Right forelimb (tissue), 1 donor: ENCODE measurements at regions not wholly inside any gene's neighbourhood (a gene's known extent, or its start where the extent isn't known, plus 50 kb on each side); places are given as distances from the start of the nearest gene placed in this dataset.

Source experiments
- DNase-seq: peaks from one replicate; pipeline ENCODE4 v3.0.0-alpha.2; 2018

DNA sequence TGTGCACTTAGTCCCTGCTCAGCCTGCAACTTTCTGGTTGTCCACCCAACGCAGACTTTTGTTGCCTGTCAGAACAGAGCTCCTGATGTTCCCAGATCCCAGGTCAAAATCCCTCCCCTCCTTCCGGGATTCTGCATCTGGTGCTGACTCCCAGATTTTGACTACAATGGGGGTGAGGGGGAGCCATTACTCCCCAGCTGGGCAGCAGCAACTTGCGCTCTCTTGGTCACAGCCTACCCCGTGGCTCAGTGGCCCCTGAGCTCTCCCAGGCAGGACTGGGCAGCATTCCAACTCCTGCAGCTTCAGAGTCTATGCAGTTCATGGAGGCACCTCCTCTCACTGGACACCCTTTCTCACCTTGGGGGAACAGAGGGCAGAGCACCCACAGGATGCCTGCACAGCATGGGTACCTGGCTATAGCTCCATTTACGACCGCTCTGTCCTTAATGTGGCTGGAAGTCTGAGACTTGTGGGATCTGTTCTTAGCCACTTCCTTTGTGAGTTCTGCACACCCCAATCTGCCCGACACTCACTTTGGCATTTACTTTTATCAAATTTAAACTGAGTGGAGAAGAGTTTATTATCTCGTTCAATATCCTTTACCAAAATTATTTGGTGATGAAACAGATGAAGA, 545.5 kb upstream of the MGMT start:
- DNase-seq = no peak

DNA sequence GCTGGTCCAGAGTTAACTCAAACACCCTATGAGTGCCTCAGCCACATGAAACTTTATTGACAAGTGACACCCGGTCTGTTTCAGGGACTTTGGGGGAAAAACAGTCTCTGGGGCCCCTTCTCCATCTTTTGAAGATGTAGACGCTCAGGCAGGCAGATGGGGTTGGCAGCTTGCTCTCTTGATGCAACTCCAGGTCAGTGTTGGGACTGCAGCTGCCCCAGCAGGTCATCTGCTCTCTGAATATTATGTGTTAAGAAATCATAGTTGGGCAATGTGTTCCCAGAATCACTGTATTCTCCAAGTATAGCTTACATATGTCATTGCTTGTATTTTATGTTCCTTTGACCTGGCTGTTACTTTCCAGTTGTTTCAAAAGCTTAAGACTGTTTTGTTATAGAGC, 544.9 kb upstream of the MGMT start:
- no peak for DNase-seq

DNA sequence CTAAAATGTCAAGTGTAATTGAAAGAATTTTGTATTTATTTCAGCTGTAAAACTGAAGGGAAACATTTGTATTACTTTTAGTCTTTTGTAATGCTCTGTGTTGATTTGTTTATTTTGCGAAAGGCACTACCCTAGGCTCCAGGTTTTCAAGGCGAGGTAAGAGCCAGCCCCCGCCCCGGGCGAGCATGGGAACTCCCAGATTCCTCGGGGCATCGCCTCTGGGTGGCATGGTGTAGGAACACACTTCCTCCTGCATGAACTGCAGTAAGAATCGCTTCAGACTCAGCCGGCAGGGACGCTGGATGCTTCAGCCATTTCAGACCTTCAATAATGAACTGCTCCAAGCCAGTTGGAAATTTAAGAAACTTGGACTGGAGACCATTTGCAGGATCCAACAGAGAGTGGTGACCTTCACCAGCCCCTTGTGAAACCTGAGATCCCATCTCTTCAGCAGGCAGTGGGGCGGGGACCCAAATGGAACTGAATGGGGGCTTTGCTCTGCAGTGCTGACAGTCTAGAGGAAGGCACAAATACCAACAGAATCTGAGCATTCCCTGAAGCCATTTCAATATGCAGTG, 544.3 kb upstream of the MGMT start:
- DNase-seq = peak; percentile 47

DNA sequence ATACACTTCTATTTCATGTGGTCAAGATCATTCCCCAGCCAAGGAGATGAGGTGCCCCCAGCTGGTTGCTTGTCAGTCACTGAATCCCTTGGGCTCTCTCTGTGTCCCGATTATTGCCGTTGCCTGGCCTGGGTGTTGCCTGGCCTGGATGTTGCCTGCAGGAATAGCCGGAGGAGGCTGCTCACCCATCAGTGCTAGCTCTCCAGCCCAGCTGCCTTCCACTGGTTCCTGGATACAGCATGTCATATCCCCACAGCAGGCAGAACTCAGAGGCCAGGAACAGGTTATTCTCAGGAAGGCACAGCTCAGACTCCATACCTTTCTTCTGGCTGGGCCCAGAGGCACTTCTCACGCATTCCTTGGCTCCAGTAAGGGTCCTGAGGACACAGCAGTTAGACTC, 542.1 kb upstream of the MGMT start:
- no peak for DNase-seq

DNA sequence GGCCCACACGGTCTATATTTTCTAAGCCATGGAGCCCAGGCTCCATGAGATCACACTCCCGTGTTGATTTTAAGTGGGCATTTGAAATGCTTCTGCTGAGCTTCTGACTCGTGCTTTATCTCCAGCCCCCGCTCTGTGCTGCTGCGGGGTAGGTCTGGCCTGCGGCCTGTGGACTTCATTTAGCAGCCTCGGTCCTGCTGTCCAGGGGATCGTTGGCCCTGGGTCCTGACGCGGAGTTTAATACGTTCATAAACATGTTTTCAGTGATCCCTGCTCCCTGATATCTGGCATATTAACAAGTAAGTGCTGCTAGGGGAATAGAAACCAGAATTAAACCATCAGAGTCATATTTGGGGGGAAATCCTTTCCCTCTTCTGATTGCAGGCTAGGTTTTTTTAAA, 540.3 kb upstream of the MGMT start:
- DNase-seq = peak; percentile 71

DNA sequence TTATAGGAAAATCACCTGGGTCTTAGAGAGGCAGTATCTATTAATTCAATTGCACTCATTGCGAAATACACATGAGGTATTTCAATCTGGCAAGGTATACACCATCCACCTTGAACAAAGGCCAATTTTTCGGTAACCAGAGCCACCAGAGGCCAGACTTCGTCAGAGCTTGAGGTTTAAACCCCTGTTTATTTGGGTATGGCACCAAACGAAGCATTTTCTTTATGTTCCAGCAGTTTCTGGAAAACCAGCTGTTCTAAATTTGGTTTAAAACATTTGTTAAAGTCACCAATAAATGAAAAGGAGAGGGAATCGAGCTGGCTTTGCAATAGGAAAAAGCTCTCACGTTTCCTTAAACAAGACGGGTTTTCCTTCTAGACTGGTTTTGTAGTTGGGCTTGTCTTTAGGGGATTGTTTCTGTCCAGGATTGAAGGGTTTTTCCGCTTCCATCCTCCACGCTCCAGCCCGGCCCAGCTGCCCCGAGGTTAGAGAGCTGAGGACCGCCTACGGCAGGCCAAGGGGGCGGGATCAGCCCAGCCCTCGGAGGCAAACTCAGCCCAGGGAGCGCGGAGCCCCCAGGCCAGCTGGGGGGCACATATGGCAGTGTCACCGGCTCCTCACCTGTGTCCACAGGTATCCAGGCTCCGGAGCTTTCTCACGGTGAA, 539.4 kb upstream of the MGMT start:
- peak; percentile 77 for DNase-seq

DNA sequence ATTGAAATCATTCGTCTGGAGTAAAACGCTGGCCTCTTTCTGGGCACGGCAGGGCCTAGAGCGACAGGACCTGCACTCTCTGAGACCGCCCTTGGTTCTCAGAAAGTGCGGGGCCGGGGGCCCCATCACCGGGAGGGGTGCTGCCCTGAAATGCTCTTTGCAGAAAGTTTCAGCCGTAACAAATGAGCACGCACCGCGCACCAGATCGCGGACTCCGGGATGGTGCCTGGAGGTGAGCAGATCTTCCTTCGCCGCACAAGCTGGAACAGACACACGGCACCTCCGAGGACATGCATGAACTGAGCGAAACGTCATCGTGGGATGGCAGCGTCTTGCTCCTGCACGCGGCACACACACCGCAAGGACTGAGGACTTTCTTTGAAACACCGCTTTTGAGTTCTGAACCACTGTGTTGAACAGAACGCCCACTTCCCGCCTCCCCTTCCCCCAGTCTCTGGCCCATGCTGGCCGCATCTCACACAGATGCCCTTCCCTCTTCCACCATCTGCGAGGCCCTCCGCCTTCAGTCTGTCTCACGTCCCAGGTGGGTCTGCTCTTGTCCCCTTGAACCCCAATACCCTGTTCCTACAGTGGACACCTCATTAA, 538.7 kb upstream of the MGMT start:
- DNase-seq = peak; percentile 47

DNA sequence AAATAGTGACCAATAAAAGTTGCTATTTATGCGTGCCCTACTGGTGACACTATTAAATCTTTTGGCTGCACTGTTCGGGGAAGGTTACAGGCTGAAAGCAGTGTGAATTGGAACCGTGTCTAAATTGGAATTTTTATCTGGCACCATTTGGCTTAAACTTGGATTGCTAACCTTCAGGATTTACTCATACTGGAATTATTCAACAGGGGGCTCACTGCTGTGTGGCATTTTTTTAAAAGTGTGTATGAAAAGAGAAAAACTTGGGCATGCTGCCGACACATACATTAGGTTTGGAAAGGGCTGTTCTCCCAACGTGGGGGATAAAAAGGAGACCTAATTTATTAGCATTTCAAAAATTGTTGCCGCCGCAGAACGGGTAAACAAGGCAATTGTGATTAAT, 537.9 kb upstream of the MGMT start:
- peak; percentile 63 for DNase-seq

DNA sequence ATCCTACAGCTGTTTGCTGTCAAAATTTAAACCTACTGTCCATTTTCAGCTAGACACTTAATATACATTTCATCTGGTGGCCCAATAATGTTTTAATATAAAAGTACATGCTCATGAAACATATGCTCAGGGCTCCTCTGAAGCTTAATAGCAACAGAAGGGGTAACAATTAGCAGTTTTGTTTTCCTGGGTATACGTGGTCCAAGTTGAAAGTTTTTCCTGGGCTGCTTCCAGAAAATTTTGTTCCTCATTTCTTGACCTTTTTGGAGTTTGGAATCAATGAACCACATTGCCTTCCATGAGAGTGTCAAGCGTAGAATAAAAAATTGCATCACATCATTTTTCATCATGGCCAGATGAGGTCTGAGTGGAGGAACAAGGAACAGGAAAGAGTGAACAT, 537.3 kb upstream of the MGMT start:
- peak; percentile 43 for DNase-seq

DNA sequence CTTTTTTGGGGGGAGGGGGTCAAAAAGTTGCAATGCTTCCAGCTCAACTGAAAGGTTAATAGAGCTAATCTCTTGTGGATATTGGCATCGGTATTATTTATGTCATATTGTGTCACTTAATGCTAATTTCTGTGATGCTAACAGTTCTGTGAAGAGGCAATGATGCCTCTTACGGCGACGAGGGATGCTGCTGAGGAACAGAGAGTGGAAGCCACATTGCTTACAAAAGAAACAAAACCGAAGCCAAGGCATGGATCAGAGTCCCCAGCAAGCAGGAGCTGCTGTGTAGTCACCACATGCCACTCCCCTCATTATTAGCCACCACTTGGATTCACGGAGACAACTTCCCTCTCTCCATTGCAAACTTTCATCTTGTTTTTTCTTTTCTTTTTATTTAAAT, 536.5 kb upstream of the MGMT start:
- no peak for DNase-seq

DNA sequence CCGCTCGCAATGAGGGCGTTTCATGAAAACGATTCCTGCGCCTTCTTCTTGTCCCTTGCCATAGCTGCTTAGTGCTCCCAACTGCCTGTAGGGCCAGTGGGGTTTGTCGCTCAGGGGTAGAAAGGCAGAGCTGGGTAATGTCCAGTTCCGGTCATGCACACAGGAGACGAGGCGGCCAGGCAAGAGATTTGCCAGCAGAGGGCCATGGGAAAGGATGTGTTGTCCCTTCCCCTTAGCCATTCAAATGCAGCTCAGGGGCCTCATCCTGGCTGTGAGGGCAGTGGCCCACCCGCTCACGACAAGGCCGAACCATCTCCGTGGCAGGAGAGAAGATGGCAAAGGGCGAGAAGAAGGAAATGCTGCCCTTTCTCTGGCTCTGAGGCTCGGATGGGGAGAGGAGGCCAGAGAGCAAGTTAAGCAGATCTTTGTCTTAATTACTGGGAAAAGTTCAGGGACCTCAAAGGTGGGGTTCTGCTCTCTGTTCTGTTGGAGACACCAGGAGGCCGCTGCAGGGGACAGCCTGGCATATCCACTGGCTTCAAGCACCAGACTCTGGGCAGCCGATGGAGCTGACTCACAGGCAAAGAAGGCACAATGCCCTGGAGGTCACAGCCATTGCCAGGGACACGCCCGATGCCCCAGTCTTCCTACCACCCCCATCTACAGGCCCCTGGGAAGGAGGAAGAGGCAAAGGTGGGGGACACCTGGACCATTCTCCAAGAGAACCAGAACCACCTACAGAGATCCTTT, 534.8 kb upstream of the MGMT start:
- DNase-seq = no peak

DNA sequence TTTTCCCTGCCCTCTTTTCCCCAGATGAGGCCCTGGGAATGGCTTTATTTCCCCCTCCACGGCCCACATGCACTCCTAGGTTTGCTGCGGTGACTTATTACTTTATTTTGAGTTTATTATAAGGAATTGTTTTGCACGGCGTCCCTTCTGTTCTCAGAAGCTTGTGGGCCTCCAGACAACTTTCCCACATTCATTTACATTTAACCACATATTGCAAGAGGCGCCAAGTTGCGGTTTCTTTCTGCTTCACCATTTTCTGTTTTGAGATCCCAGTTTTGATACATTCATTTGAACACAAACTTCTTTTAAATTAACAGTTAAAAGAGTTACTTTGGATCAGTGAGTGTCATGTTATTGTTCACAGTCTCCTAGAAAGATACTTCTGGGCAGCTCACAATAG, 532.5 kb upstream of the MGMT start:
- no peak for DNase-seq

DNA sequence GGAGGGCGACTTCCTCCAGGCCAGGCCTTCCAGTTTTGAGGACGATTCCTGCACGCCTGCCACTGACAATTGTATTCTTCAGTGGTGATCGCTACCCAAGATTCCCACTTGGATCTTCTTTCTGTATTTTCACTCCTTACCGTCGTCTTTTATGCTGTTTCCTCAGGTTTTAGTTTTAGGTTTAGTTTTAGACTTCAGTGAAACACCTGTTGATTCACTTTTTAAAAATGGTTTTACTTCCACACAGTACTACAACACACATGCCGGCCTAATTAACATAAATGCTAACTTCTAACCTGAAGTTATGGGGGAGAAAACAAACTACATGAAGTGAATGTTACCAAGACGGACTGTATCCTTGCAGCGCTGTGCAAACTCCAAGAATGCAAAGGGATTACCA, 530.6 kb upstream of the MGMT start:
- DNase-seq = no peak

DNA sequence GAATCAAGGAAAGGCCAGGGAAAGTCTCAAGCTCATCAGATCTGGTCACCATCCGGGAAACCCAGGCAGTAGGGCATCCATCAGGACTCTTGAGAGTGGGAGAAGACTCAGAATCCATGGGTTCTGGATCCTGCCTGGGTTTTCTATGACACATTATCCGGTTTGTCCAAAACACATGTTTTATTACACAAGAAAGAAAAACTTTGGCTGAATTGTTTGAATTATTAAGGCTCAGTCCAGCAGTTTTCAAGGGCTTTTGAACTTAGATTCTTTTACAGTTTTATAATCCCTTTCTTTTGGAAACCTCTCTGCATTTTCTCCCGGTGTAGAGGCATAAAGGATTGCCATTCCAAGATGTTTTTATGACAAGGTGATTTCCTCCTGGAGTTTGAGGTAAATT, 528.5 kb upstream of the MGMT start:
- peak; percentile 47 for DNase-seq

DNA sequence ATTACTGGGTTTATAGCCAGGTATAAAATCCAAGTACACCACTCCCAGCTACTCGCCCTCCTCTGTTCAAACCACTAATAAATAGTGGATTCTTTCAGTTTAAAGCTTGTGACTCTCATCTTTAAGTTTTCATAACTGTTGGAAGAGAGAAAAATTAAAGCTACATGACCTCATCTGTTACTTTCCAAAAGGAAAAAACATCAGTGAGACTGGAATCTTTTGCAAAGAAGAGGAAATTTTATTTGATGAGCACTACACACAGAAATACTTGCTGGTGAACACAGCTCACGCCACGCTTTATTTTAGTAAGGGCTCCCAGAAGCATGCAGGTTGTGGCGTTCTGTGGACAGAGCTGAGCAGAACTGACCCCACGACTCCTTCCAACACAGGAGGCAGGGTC, 527.0 kb upstream of the MGMT start:
- DNase-seq = no peak

DNA sequence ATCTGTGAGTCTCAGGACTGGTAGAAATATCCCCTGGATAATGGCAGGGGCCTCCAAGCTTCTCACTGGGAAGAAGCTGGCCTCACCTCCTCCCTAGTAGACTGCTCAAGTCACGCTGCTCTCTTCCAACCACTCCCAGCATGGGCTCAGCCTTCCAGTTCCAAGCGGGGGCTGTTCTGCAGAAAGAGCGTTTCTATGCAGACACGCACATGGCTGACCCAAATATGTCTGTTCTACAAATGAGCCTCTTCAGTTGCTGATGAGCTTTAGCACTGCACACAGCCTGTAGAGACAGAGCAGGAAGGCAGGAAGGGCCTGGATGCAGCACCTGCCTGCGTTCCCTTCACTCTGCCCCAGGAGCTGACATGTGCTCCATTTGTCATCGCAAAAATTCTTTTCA, 523.9 kb upstream of the MGMT start:
- peak; percentile 45 for DNase-seq

DNA sequence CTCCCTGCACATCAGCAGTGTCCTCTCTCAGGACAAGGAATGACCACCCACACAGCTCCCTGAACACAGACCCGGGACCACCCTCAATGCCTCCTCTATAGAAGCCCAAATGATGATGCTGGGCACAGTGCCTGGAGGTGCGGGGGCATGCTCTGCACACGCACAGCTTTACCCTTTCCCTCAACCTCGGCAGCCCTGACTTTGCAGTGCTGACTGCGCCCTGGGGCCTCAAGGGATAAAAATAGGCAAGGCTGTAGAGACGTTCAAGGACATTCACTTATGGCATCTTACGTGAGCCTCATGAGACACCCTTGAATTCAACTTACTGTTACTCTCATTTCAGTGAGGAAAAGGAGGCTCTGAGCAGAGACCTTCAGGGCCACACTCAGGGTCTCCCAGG, 521.6 kb upstream of the MGMT start:
- no peak for DNase-seq

DNA sequence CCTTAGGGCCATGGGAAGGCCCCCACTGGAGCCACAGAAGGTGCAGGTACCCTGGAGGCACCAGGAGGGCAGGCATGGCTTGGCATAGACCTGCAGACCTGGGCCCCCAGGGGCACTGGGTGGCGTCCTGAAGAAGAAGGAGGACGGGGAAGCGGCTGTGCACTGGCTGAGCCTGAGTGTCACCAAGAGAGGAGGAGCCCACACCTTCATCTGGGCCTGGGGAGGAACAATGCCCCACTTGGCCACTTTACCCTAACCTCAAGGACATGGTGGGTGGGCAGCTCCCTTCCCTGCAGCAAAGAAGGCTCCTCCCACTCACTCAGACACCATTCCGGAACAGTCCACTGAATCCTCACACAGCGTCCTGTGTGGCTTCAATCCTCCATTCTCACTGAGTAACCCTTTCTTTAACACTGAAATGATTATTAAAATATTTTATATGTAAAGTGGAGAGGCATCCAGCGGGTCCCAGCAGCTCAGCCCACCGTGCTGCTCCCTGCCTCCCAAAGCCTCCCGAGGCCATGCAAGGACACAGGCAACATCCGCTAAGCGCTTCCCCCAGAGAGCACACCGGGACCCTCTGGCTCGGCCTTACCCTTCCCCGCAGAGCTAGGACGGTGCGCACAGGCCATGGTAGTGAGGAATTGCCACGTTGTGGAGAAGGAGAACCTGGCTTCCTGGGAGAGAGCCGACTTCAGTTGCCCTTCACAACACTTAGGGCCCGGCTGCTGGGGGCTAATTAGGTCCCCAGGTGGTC, 516.7 kb upstream of the MGMT start:
- no peak for DNase-seq

DNA sequence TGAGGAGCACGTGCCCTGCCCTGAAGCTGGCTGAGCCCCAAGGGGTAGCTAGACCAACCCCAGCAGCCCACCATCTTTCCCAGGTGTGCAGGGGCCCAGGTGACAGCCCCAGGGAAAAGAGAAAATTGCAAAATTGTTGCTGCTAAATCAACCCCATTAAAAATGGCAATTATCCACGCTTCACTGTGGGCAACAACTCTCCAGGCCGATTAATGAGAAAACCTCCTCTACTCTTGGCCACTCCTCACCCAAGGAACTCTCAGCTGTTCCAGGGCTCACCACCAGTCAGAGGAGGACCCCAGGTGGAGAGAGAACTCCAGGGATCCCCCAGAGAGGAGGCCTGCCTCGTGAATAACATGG, 516.1 kb upstream of the MGMT start:
- no peak for DNase-seq

DNA sequence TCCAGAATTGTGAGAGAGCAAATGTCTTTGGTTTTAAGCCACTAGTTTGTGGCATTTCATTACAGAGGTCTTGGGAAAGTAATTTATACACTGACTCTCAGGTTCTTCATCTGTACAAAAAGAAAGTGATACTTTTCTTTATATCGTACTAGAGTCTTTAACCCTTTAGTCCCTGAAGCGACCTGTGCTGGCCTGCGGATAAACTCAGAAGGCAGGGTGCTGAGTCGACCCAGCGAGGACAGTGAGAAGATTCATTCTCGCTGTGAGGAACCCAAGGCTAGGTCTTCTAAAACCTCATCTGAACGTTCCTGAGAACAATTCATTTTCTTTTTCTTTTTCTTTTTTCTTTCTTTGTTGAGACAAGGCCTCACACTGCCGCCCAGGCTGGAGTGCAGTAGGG, 514.2 kb upstream of the MGMT start:
- DNase-seq = no peak

DNA sequence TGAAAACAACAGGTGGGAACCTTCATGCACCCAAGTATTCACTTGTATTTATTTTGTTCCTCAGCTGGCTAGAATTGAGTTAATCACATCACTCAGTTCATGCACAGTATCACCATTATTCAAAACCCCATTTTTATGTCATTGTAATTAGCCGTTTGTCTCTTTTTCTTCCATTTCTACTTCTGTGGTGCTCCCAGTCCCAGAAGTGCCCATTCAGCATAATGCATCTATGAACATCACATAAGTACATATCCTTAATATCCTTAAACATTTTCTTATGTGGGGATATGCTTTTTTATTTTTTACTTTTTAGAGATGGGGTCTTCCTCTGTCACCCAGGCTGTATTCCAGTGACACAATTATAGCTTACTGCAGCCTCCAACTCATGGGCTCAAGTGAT, 510.9 kb upstream of the MGMT start:
- DNase-seq = no peak

DNA sequence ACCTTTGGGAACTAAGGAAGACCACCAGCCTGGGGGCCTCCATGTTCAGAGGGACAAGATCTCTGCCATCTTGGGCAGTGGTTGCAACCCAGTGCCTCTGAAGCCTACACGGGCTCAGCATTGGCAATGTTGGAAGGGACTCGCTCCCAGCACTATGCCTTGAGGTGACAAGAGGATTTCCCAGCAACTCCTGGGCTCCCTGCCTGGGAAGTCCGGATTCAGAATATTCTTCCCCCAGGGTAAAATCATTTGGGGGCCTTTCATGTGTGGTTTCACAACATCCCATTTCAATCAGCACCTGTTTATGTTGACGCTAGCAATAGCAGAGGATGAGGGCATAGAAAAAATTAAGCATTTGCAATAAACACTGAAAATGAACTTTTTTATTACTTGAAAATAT, 509.8 kb upstream of the MGMT start:
- no peak for DNase-seq
